GM12878 (cell line): ENCODE measurements at regions not wholly inside any gene's neighbourhood (a gene's known extent, or its start where the extent isn't known, plus 50 kb on each side); places are given as distances from the start of the nearest gene placed in this dataset.

Experiments
- ATAC-seq: fragments of 200-7000 bp; cut with Tn5 transposase; 3 replicates; pipeline ENCODE4 v1.9.1; 2020; ENCODE audit warnings: mild to moderate bottlenecking, moderate library complexity
- BruUV-seq: library from RNA; stranded (reverse); fragments of 400-500 nt; replicated peaks from 2 replicates; lab custom pipeline; 2021; lab: Mats Ljungman, UMichigan
- CTCF ChIA-PET: fragments of 300-600 bp; sonication (Branson Sonifier 250); formaldehyde crosslinking; extraction: SDS; loops from one replicate; lab custom pipeline; 2021; ENCODE audit warnings: inconsistent platforms; lab: Yijun Ruan, JAX
- POLR2A ChIA-PET: fragments of 350-600 bp; formaldehyde crosslinking; extraction: SDS; loops from one replicate; lab custom pipeline; 2021; ENCODE audit warnings: inconsistent platforms; lab: Charles Lee
- RAD21 ChIA-PET: fragments of 300-600 bp; sonication (Branson Sonifier 250); formaldehyde crosslinking; loops from one replicate; lab custom pipeline; 2023; ENCODE audit warnings: antibody characterized with exemption; ENCODE audit not compliant: unreplicated experiment; lab: Charles Lee
- SMC1A ChIA-PET: fragments of 300-600 bp; sonication (Branson Sonifier 250); formaldehyde crosslinking; loops from one replicate; lab custom pipeline; 2023; ENCODE audit not compliant: unreplicated experiment, uncharacterized antibody; lab: Charles Lee
- DNase-seq: peaks from one replicate; pipeline ENCODE4 v3.0.0-alpha.2; 2011; ENCODE audit warnings: low read depth, low spot score
- FAIRE-seq: peaks from 3 replicates; lab custom pipeline; 2011; peaks lifted over from hg19 to GRCh38; lab: Jason Lieb, UNC
- H2AFZ ChIP-seq: 2 replicates; pipeline ENCODE4 v1.6.0; 2011; ENCODE audit warnings: low read depth, low read length, control low read depth; ENCODE audit not compliant: control insufficient read depth
- H3K27ac ChIP-seq: 2 replicates; pipeline ENCODE4 v1.5.1; 2011; ENCODE audit warnings: control low read depth; ENCODE audit not compliant: control insufficient read depth, insufficient read depth
- H3K27me3 ChIP-seq, 2 experiments: replicated peaks in 1 of 2; 2 replicates each; pipeline versions ENCODE4 v1.6.0 to v1.6.1; 2011; ENCODE audit warnings: low read length in 1 of 2; ENCODE audit not compliant: control insufficient read depth in 2 of 2, insufficient read depth in 2 of 2
- H3K36me3 ChIP-seq, 2 experiments: 2 replicates each; pipeline ENCODE4 v1.5.1; 2011; ENCODE audit warnings: low read length in 1 of 2; ENCODE audit not compliant: control insufficient read depth in 2 of 2, insufficient read depth in 2 of 2
- H3K4me1 ChIP-seq: 2 replicates; pipeline ENCODE4 v1.6.1; 2011; ENCODE audit warnings: mild to moderate bottlenecking, low read length, moderate library complexity, mixed read lengths; ENCODE audit not compliant: control insufficient read depth, insufficient read depth
- H3K4me2 ChIP-seq: 2 replicates; pipeline ENCODE4 v1.6.0; 2011; ENCODE audit warnings: control low read depth; ENCODE audit not compliant: control insufficient read depth, insufficient read depth
- H3K4me3 ChIP-seq: fragments of 200-600 bp; sonication (generic); 2 replicates; pipeline ENCODE4 v1.5.1; 2016
- H3K79me2 ChIP-seq: 2 replicates; pipeline ENCODE4 v1.6.0; 2011; ENCODE audit warnings: low read length; ENCODE audit not compliant: control insufficient read depth, insufficient read depth
- H3K9ac ChIP-seq: 2 replicates; pipeline ENCODE4 v1.8.0; 2011; ENCODE audit warnings: low read length, control low read depth, mixed read lengths; ENCODE audit not compliant: control insufficient read depth, insufficient read depth
- H3K9me3 ChIP-seq: replicated peaks from 3 replicates; pipeline ENCODE4 v1.5.1; 2011; ENCODE audit warnings: mild to moderate bottlenecking, low read length; ENCODE audit not compliant: control insufficient read depth, insufficient read depth
- H4K20me1 ChIP-seq: 2 replicates; pipeline ENCODE4 v1.6.0; 2011; ENCODE audit not compliant: control insufficient read depth, insufficient read depth
- ASH2L ChIP-seq: fragments of 300-600, 200-600 bp; sonication (generic); IDR thresholded peaks from 2 replicates; pipeline ENCODE4 v1.6.1; 2017; ENCODE audit warnings: low read depth, mild to moderate bottlenecking, borderline replicate concordance
- ATF3 ChIP-seq: IDR thresholded peaks from 2 replicates; pipeline ENCODE4 v1.6.1; 2011; ENCODE audit warnings: low read depth, mild to moderate bottlenecking, low read length, moderate library complexity, borderline replicate concordance; ENCODE audit errors: extremely low read depth
- BCLAF1 ChIP-seq: fragments of 450-650 bp; IDR thresholded peaks from 2 replicates; pipeline ENCODE4 v1.6.1; 2017; ENCODE audit warnings: antibody characterized with exemption, mild to moderate bottlenecking, moderate library complexity
- CHD1 ChIP-seq: IDR thresholded peaks from 2 replicates; pipeline ENCODE4 v1.6.1; 2012; ENCODE audit warnings: low read depth, low read length, improper control_type of control experiment
- CREM ChIP-seq: IDR thresholded peaks from 2 replicates; pipeline ENCODE4 v1.6.1; 2014; ENCODE audit warnings: antibody characterized with exemption, low read depth
- FOS ChIP-seq: IDR thresholded peaks from 3 replicates; pipeline ENCODE4 v1.6.1; 2011; ENCODE audit warnings: borderline replicate concordance; ENCODE audit not compliant: insufficient read length; ENCODE audit errors: extremely low read depth
- GABPA ChIP-seq: IDR thresholded peaks from 2 replicates; pipeline ENCODE4 v1.6.1; 2014; ENCODE audit warnings: antibody characterized with exemption, low read depth, mild to moderate bottlenecking, inconsistent platforms
- IRF4 ChIP-seq: IDR thresholded peaks from 2 replicates; pipeline ENCODE4 v1.6.1; 2011; ENCODE audit warnings: low read depth, low read length
- KAT2A ChIP-seq: conservative IDR thresholded peaks from 2 replicates; pipeline ENCODE4 v1.6.1; 2011; ENCODE audit warnings: low read depth, low read length; ENCODE audit not compliant: control insufficient read depth
- KDM1A ChIP-seq: fragments of 200-600 bp; sonication (generic); IDR thresholded peaks from 2 replicates; pipeline ENCODE4 v1.6.1; 2016; ENCODE audit warnings: borderline replicate concordance
- MLLT1 ChIP-seq: fragments of 450-650 bp; IDR thresholded peaks from 2 replicates; pipeline ENCODE4 v1.6.1; 2016; ENCODE audit warnings: mild to moderate bottlenecking
- NFYB ChIP-seq: IDR thresholded peaks from 2 replicates; pipeline ENCODE4 v1.6.1; 2011; ENCODE audit warnings: low read depth, mild to moderate bottlenecking, low read length, improper control_type of control experiment, moderate library complexity; ENCODE audit not compliant: insufficient read depth
- NR2C1 ChIP-seq: fragments of 450-650 bp; IDR thresholded peaks from 2 replicates; pipeline ENCODE4 v1.6.1; 2017; ENCODE audit warnings: antibody characterized with exemption, mild to moderate bottlenecking, moderate library complexity
- RCOR1 ChIP-seq: conservative IDR thresholded peaks from 2 replicates; pipeline ENCODE4 v1.6.1; 2012; ENCODE audit warnings: low read depth, low read length, improper control_type of control experiment
- SP1 ChIP-seq: IDR thresholded peaks from one replicate; pipeline ENCODE4 v1.6.1; 2011; ENCODE audit warnings: low read depth, low read length
- SRF ChIP-seq, 2 experiments: IDR thresholded peaks; 2 replicates each; pipeline ENCODE4 v1.6.1; 2011; ENCODE audit warnings: low read depth in 2 of 2, low read length in 2 of 2, mild to moderate bottlenecking in 1 of 2, moderate library complexity in 1 of 2
- TARDBP ChIP-seq: IDR thresholded peaks from 2 replicates; pipeline ENCODE4 v1.6.1; 2016; ENCODE audit warnings: borderline replicate concordance
- TBL1XR1 ChIP-seq: IDR thresholded peaks from 2 replicates; pipeline ENCODE4 v1.6.1; 2012; ENCODE audit warnings: low read depth, low read length, improper control_type of control experiment
- USF2 ChIP-seq: IDR thresholded peaks from 2 replicates; pipeline ENCODE4 v1.6.1; 2011; ENCODE audit warnings: low read depth, low read length, improper control_type of control experiment, borderline replicate concordance
- WGBS: methylation state at CpG from one replicate; pipeline ENCODE4 v1.1.6; 2016; ENCODE audit warnings: low lambda C conversion rate; ENCODE audit not compliant: insufficient replicate concordance, insufficient coverage; ENCODE audit errors: missing lambda C conversion rate; 5-methylcytosine and 5-hydroxymethylcytosine counted together
- in situ Hi-C: fragments of 300-500 bp; cut with MboI; formaldehyde crosslinking; loops from 9 replicates; pipeline ENCODE4 v1.14.3; 2018; ENCODE audit warnings: mixed read lengths
- intact Hi-C: fragments of 100-400 bp; cut with micrococcal nuclease; formaldehyde crosslinking; loops from one replicate; pipeline ENCODE4 v1.14.2; 2022; ENCODE audit not compliant: unreplicated experiment

GRCh38 chr7:49434846-49435245, 338.6 kb upstream of the VWC2 start:
- no peak overlapping the region for H2AFZ ChIP-seq
- no peak for FAIRE-seq

More at GRCh38 chr7:49434846-49435245, 338.6 kb upstream of the VWC2 start:
- Histone ChIP-seq H3K79me2 (no peaks in the 10 kb centered on the region), H3K4me3 (no peak overlapping the region), H3K27ac (no peak overlapping the region), H3K9me3 (no peaks in the 10 kb centered on the region), H3K9ac (no peak overlapping the region), H3K27me3 (no peaks in the 10 kb centered on the region), H3K4me1 (no peaks in the 10 kb centered on the region), H4K20me1 (no peaks in the 10 kb centered on the region), H3K36me3 (no peaks in the 10 kb centered on the region), H3K4me2 (no peak overlapping the region)
- in situ Hi-C loops = no loop called here
- BruUV-seq = no TSS peak
- no peak for ATAC-seq
- RAD21 ChIA-PET = no interaction called here
- POLR2A ChIA-PET = no interaction called here
- DNase-seq = no peak
- SMC1A ChIA-PET = interaction anchor here (1.1 kb wide), 1 partner anchor 12 kb away, joined by 3 read pairs; no protein-coding TSS in a partner anchor
- CTCF ChIA-PET = no interaction called here
- intact Hi-C loops = no loop called here
- TF ChIP-seq FOS (no peak), SRF (IDR thresholded peaks at IDR 0.05; ENCODE audit: low read depth in 2 of 2, low read length in 2 of 2) (no peak), USF2 (no peak), RCOR1 (no peak), SP1 (no peak), IRF4 (no peak), ATF3 (no peak), BCLAF1 (no peak), KAT2A (no peak), NR2C1 (no peak), TBL1XR1 (no peak), KDM1A (no peak), TARDBP (no peak), NFYB (no peak), CREM (no peak), CHD1 (no peak), MLLT1 (no peak), ASH2L (no peak), GABPA (no peak)
- WGBS = 0% methylated on average over 1 of the region's 1 CpG
